Stimulated activated effector memory CD8-positive, alpha-beta T cell treated with anti-CD3 and anti-CD28 coated beads, Interleukin-12 subunit alpha, Interleukin-12 subunit beta, amount 100 ng/mL, for 72 hours (primary cell): ENCODE measurements at regions not wholly inside any gene's neighbourhood (a gene's known extent, or its start where the extent isn't known, plus 50 kb on each side); places are given as distances from the start of the nearest gene placed in this dataset.

Experiments used
- ATAC-seq: fragments of 150-1000 bp; cut with Tn5 transposase; 2 replicates; pipeline ENCODE4 v1.10.0; 2021
- DNase-seq, 2 donors: peaks; one replicate each; pipeline ENCODE4 v3.0.0; 2021 to 2022; ENCODE audit warnings: low spot score in 2 of 2
- H3K27ac Mint-ChIP-seq: one replicate; pipeline ENCODE4 v1.8.0; 2022; ENCODE audit warnings: mild to moderate bottlenecking, mixed read lengths
- H3K36me3 Mint-ChIP-seq: one replicate; pipeline ENCODE4 v1.8.0; 2022; ENCODE audit warnings: mild to moderate bottlenecking, mixed read lengths
- H3K4me1 Mint-ChIP-seq: one replicate; pipeline ENCODE4 v1.8.0; 2022; ENCODE audit warnings: mixed read lengths
- H3K4me3 Mint-ChIP-seq: one replicate; pipeline ENCODE4 v1.8.0; 2022; ENCODE audit warnings: mild to moderate bottlenecking, mixed read lengths
- H3K9me3 Mint-ChIP-seq: one replicate; pipeline ENCODE4 v1.8.0; 2022; ENCODE audit warnings: mixed read lengths

DNA sequence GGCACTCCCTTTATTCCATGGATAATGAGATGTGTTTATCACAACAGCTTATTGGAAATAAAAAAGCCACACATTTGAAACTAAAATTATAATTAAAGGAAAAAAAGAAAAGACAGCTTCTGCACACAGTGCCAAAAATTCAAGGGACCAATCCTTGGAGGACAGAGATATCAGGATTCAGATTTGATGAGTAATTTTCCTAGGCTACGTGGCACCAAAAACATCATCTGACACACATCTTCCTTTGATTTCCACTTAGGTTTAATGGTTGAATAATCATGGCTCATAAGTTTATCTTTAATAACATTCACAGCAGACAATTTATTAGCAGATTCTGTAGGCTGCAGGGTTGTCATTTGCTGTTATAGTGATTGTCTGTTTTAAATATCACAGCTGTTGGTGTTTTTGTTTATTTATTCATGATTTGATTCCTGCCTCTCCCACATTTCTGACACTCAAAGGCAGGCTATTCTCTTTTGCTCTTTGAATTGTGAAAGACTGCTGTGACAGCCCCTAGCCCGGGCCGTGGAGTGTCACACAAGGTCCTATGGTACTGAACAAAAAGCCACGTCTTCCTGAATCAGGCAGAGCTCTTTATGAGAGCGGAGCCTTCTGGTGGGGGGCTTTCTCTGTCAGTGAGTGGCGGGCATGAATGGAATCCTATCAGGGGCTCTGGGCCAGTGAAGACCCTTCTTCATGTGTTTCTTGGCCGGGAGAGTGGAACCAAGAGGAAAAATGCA, 708.5 kb downstream of the SQOR start:
- H3K9me3 Mint-ChIP-seq: peaks cover 4% of the 10 kb centered on the region
- no peak overlapping the region for H3K27ac Mint-ChIP-seq
- H3K36me3 Mint-ChIP-seq: no peaks in the 10 kb centered on the region
- H3K4me3 Mint-ChIP-seq: no peak overlapping the region
- ATAC-seq (no peak), DNase-seq (no peak)
- H3K4me1 Mint-ChIP-seq: no peaks in the 10 kb centered on the region

- Mint-ChIP-seq H3K36me3 (no peaks in the 10 kb centered on the region), H3K4me3 (no peak overlapping the region), H3K27ac (no peak overlapping the region), H3K9me3 (no peaks in the 10 kb centered on the region), H3K4me1 (no peaks in the 10 kb centered on the region)
- DNase-seq: no peak
- no peak for ATAC-seq
Observed at GRCh38 chr15:46344115-46344724, 709.4 kb downstream of the SQOR start.

- Mint-ChIP-seq H3K4me3 (no peak overlapping the region), H3K27ac (no peak overlapping the region), H3K9me3 (no peaks in the 10 kb centered on the region), H3K36me3 (no peaks in the 10 kb centered on the region), H3K4me1 (no peaks in the 10 kb centered on the region)
- DNase-seq: no peak
- ATAC-seq: no peak
Observed at GRCh38 chr15:46344915-46345314, 710.1 kb downstream of the SQOR start.

GRCh38 chr15:46354443-46354842, 719.6 kb downstream of the SQOR start:
- H3K9me3 Mint-ChIP-seq: peaks cover 5% of the 10 kb centered on the region
- H3K4me1 Mint-ChIP-seq: no peaks in the 10 kb centered on the region
- no peak for DNase-seq
- no peak overlapping the region for H3K27ac Mint-ChIP-seq
- no peak overlapping the region for H3K4me3 Mint-ChIP-seq
- ATAC-seq: no peak
- H3K36me3 Mint-ChIP-seq: no peaks in the 10 kb centered on the region

DNA sequence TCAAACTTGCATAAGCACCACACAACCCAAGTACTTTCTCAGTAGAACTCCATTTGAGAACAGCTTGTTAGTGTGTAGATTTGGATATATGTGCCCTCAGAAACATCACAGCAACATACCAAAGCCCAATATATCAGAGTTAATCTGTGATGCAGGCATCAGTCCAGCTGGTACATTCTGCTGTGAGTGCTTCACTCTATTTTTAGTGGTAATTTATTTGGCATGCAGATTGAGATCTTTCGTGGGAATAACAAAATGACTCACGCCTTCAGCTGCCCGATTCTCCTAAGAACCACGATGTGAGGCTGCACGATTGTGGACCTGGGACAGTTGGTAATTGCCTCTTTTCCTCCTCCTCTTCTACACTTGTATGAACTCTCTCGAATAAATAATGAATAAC, 730.7 kb downstream of the SQOR start:
- peaks cover 19% of the 10 kb centered on the region for H3K9me3 Mint-ChIP-seq
- H3K27ac Mint-ChIP-seq: no peak overlapping the region
- ATAC-seq (no peak), DNase-seq (no peak)
- H3K36me3 Mint-ChIP-seq: no peaks in the 10 kb centered on the region
- H3K4me1 Mint-ChIP-seq: no peaks in the 10 kb centered on the region
- H3K4me3 Mint-ChIP-seq: no peak overlapping the region

DNA sequence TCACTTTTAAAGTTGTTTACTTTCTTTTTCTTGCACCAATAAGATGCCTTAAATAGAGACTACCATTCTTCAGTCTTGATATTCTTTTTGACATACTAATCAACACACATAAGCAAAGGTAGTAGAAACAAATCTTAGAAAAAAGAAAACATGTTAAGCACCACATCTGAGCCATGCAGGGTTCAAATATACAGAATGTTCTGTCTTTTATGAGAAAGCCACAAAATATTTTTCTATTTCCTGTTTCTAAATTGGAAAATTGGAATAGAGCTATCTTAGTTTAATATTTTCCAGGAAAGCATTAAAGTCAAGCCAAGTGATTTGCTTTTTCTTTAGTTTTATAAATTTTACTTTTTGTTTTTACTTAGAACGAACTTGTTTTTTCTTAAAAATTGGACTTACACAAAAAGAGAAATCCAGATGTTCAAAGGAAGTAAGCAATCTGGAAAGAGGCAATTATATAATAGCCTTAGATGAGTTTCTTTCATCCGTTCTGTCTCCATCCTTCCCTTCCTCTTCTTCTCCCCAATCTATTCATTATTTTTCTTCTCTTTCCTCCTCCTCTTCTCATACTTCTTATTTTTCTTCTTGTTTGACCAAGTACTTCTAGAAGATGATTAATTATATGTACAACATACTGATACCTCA, 731.7 kb downstream of the SQOR start:
- no peaks in the 10 kb centered on the region for H3K4me1 Mint-ChIP-seq
- no peak overlapping the region for H3K4me3 Mint-ChIP-seq
- H3K9me3 Mint-ChIP-seq: peaks cover 20% of the 10 kb centered on the region
- no peak for DNase-seq
- no peaks in the 10 kb centered on the region for H3K36me3 Mint-ChIP-seq
- no peak overlapping the region for H3K27ac Mint-ChIP-seq
- ATAC-seq: no peak

GRCh38 chr15:46383978-46384377, 749.1 kb downstream of the SQOR start:
- Mint-ChIP-seq H3K4me1 (no peaks in the 10 kb centered on the region), H3K36me3 (no peaks in the 10 kb centered on the region), H3K27ac (no peak overlapping the region), H3K4me3 (no peak overlapping the region), H3K9me3 (peaks cover 9% of the 10 kb centered on the region)
- ATAC-seq (no peak), DNase-seq (no peak)

DNA sequence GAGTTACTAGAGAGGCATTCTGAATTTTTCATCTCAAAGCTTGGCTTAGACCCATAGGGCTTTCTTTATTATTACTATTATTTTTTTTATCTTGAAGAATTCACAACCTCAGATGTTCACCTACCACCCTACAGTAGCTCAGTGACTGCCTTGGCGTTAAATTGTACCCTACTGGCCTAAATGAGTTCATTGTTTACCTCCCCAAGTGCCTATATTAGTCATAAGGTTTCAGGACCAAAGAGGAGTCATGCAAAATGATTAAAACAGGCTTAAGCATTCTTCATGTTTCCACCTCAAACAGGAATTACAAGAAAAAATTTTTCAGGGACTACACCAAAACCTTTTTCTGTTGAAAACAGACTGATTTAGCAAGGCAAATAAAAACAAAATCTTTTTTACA, 751.5 kb downstream of the SQOR start:
- Mint-ChIP-seq H3K36me3 (no peaks in the 10 kb centered on the region), H3K27ac (no peak overlapping the region), H3K9me3 (peaks cover 19% of the 10 kb centered on the region), H3K4me3 (no peak overlapping the region), H3K4me1 (no peaks in the 10 kb centered on the region)
- ATAC-seq (no peak), DNase-seq (no peak)

DNA sequence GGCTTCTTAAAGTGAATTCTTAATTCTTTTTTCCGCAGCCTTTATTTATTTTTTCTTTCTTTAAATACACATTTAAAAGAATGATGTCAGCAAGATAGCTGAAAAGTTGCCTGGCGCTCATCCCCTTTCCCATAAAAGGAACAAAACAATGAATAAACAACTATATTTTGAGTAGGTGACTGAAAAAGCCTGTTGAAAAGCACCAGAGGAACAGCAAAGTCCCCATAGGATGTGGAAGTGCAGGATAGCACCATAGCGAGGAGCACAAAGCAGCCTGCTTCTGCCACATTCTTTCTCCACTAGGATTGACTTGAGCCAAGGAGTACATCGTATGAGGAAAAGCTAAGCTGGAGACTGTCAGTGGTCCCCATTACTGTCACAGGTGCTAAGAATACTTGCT, 754.9 kb downstream of the SQOR start:
- Mint-ChIP-seq H3K36me3 (no peaks in the 10 kb centered on the region), H3K27ac (no peak overlapping the region), H3K4me3 (no peak overlapping the region), H3K4me1 (no peaks in the 10 kb centered on the region), H3K9me3 (peaks cover 23% of the 10 kb centered on the region)
- DNase-seq (no peak), ATAC-seq (no peak)

DNA sequence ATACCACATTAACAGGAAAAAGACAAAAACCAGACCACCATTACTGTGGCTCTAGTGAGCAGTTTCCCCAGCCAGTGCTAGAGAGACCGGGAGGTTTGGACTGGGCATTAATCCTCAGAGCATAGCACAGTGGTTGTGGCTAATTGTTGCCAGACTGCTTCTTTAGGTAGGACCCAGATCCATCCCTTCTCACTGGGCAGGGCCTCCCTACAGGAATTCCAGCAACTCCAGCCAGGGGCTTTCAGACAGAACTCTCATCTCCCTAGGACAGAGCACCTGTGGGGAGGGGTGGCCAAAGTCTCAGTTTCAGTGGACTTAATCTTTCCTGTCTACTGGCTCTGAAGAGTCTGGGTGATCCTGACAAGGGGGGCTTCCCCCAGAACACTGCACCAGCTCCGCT, 759.6 kb downstream of the SQOR start:
- DNase-seq: no peak
- Mint-ChIP-seq H3K4me1 (no peaks in the 10 kb centered on the region), H3K9me3 (peaks cover 32% of the 10 kb centered on the region), H3K4me3 (no peak overlapping the region), H3K27ac (no peak overlapping the region), H3K36me3 (no peaks in the 10 kb centered on the region)
- no peak for ATAC-seq

- no peak overlapping the region for H3K27ac Mint-ChIP-seq
- no peak overlapping the region for H3K4me3 Mint-ChIP-seq
- H3K4me1 Mint-ChIP-seq: no peaks in the 10 kb centered on the region
Observed at GRCh38 chr15:46408312-46408711, 773.5 kb downstream of the SQOR start.

DNA sequence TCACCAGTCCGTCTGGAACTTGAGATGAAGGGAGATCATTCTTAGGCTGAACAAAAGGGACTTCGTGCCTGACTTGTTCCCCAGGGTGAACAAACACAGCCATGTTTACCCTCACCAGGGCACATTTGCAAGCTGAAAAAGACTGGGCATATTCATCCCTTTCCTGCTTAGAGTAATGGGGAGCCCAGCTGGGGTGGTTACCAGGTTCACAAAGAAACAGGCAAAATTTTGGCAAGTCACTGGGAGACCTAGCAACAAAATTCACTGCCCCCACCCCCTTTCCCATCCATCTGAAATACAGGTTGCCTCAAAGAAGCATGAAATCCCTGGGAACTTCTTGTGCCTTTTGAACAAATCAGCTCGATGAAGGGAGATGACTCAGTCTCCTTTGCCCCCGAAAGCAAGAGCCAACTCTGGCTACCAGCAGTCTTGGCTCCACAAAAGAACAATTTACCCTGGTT, 775.0 kb downstream of the SQOR start:
- Mint-ChIP-seq H3K36me3 (no peaks in the 10 kb centered on the region), H3K27ac (no peak overlapping the region), H3K9me3 (peaks cover 9% of the 10 kb centered on the region), H3K4me1 (no peaks in the 10 kb centered on the region), H3K4me3 (no peak overlapping the region)
- DNase-seq (no peak), ATAC-seq (no peak)

More at GRCh38 chr15:46408312-46408711, 773.5 kb downstream of the SQOR start:
- H3K36me3 Mint-ChIP-seq: no peaks in the 10 kb centered on the region
- H3K9me3 Mint-ChIP-seq: peaks cover 5% of the 10 kb centered on the region
- DNase-seq (no peak), ATAC-seq (no peak)

- no peaks in the 10 kb centered on the region for H3K36me3 Mint-ChIP-seq
- H3K9me3 Mint-ChIP-seq: peaks cover 9% of the 10 kb centered on the region
- no peak overlapping the region for H3K4me3 Mint-ChIP-seq
- no peak overlapping the region for H3K27ac Mint-ChIP-seq
- DNase-seq (no peak), ATAC-seq (no peak)
- no peaks in the 10 kb centered on the region for H3K4me1 Mint-ChIP-seq
Observed at GRCh38 chr15:46410705-46411104, 775.9 kb downstream of the SQOR start.

DNA sequence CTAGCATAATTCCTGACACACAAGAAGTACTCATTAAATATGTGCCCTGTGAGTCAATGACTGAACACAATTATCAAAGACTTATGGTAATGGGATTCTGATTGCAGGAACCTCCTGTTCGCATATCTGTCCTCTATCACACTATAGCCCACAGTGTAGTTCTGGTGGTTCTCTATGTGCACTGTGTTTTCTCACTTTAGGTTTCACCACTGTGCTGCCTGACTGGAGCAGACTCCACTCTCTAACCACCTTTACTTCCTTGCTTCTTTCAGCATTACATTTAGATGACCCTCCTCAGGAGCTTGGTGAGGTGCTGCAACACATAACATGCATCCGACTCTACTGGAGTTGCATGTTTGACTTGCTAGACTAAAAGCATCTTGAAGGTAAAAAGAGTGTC, 777.1 kb downstream of the SQOR start:
- Mint-ChIP-seq H3K36me3 (no peaks in the 10 kb centered on the region), H3K4me1 (no peaks in the 10 kb centered on the region), H3K9me3 (peaks cover 9% of the 10 kb centered on the region), H3K4me3 (no peak overlapping the region), H3K27ac (no peak overlapping the region)
- DNase-seq (no peak), ATAC-seq (no peak)

DNA sequence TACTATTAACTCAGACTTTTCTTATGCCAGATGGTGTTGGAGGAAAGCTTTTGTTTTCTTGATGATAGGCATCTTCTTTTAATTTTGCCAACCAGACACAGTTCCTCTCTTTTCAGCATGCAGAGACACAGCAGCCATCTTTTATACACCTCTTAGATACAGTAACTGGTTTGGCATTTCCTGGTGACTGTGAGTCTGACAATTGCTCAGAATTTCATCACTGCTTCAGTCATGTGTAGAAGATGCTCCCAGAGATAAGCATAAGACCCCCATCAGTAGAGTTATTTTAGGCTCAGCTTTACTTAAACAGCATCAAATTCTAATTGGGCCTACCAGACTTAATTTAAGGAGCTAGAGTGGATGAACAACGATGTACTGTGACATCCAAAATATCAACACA, 779.0 kb downstream of the SQOR start:
- Mint-ChIP-seq H3K9me3 (peaks cover 13% of the 10 kb centered on the region), H3K27ac (no peak overlapping the region), H3K4me1 (no peaks in the 10 kb centered on the region), H3K36me3 (no peaks in the 10 kb centered on the region), H3K4me3 (no peak overlapping the region)
- DNase-seq (no peak), ATAC-seq (no peak)

DNA sequence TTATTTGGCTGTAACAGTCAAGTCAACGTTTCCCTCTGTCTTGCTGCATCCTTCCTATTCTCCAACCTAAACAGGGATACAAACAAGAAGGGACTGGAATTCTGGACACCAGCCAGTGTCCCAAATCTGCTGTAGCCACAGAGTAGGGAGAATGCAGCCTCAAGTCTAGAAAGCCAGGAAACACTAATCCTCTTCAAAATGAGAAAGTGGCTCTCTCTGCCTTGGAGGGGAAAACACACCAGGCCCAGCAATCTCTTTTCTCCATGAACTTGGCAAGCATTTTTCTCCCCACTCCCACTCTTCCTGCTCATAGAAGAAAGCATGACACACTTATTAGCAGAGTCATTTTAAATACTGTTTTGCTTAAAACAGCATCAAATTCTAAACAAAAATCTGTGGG, 781.7 kb downstream of the SQOR start:
- H3K9me3 Mint-ChIP-seq: peaks cover 19% of the 10 kb centered on the region
- no peak overlapping the region for H3K27ac Mint-ChIP-seq
- ATAC-seq (no peak), DNase-seq (no peak)
- no peak overlapping the region for H3K4me3 Mint-ChIP-seq
- no peaks in the 10 kb centered on the region for H3K4me1 Mint-ChIP-seq
- no peaks in the 10 kb centered on the region for H3K36me3 Mint-ChIP-seq
